ENCODE measurements at regions not wholly inside any gene's neighbourhood (a gene's known extent, or its start where the extent isn't known, plus 50 kb on each side); places are given as distances from the start of the nearest gene placed in this dataset.

- TF ChIP-seq EZH2phosphoT487 (IDR thresholded peaks at IDR 0.05; ENCODE audit: borderline replicate concordance) (no peak), CTCF (conservative IDR thresholded peaks at IDR 0.05; ENCODE audit: low read length) (no peak)
Observed at GRCh38 chr13:44212633-44213396, 160.8 kb upstream of the SERP2 start.
